COLO829 (cell line): ENCODE measurements at regions not wholly inside any gene's neighbourhood (a gene's known extent, or its start where the extent isn't known, plus 50 kb on each side); places are given as distances from the start of the nearest gene placed in this dataset.

Experiments used
- DNase-seq: peaks from one replicate; pipeline ENCODE4 v3.0.0; 2012; ENCODE audit warnings: low spot score

GRCh38 chr17:77364941-77365583 is 224.3 kb downstream of the SEC14L1 start:
- DNase-seq = no peak

- peak; percentile 31 for DNase-seq
These were observed 224.9 kb downstream of the SEC14L1 start for GRCh38 chr17:77365584-77366186.

GRCh38 chr17:77366206-77366557 is 225.4 kb downstream of the SEC14L1 start:
- DNase-seq = no peak

- DNase-seq = no peak
These were observed 225.9 kb downstream of the SEC14L1 start for GRCh38 chr17:77366558-77367245.

GRCh38 chr17:77369544-77369971 is 228.8 kb downstream of the SEC14L1 start:
- no peak for DNase-seq

GRCh38 chr17:77370586-77370985 is 229.8 kb downstream of the SEC14L1 start:
- DNase-seq = no peak

GRCh38 chr17:77371117-77371887 is 230.5 kb downstream of the SEC14L1 start:
- no peak for DNase-seq

GRCh38 chr17:77371888-77372443 is 231.2 kb downstream of the SEC14L1 start:
- DNase-seq = no peak

GRCh38 chr17:77372444-77373298 is 231.9 kb downstream of the SEC14L1 start:
- no peak for DNase-seq

GRCh38 chr17:77373299-77374169 is 232.8 kb downstream of the SEC14L1 start:
- no peak for DNase-seq

GRCh38 chr17:77374170-77374936 is 233.6 kb downstream of the SEC14L1 start:
- DNase-seq = no peak

- DNase-seq = peak; percentile 66
These were observed 234.5 kb downstream of the SEC14L1 start for GRCh38 chr17:77375108-77375916.

GRCh38 chr17:77375917-77376651 is 235.3 kb downstream of the SEC14L1 start:
- no peak for DNase-seq

- DNase-seq = no peak
These were observed 236.3 kb downstream of the SEC14L1 start for GRCh38 chr17:77376795-77377709.

GRCh38 chr17:77377710-77378235 is 237.0 kb downstream of the SEC14L1 start:
- DNase-seq = no peak

- no peak for DNase-seq
These were observed 237.7 kb downstream of the SEC14L1 start for GRCh38 chr17:77378318-77379064.
